GM23338 (cell line): ENCODE measurements at regions not wholly inside any gene's neighbourhood (a gene's known extent, or its start where the extent isn't known, plus 50 kb on each side); places are given as distances from the start of the nearest gene placed in this dataset.

Experiments used
- CREB1 ChIP-seq: fragments of 250-450 bp; sonication (Bioruptor Pico); IDR thresholded peaks from 2 replicates; pipeline ENCODE4 v1.5.0; 2020; ENCODE audit warnings: low read depth, mild to moderate bottlenecking, moderate library complexity
- EZH2 ChIP-seq: fragments of 200-600 bp; sonication (generic); IDR thresholded peaks from one replicate; pipeline ENCODE4 v1.8.0; 2017; ENCODE audit warnings: antibody characterized with exemption, mild to moderate bottlenecking, low read depth; ENCODE audit not compliant: unreplicated experiment
- EZH2phosphoT487 ChIP-seq: fragments of 200-600 bp; sonication (generic); IDR thresholded peaks from one replicate; pipeline ENCODE4 v1.8.1; 2018; ENCODE audit warnings: antibody characterized with exemption; ENCODE audit not compliant: unreplicated experiment
- JUNB ChIP-seq: IDR thresholded peaks from one replicate; pipeline ENCODE4 v1.6.1; 2016; ENCODE audit warnings: antibody characterized with exemption; ENCODE audit not compliant: unreplicated experiment
- POLR2AphosphoS5 ChIP-seq: IDR thresholded peaks from 2 replicates; pipeline ENCODE4 v1.6.1; 2016; ENCODE audit warnings: antibody characterized with exemption, low read depth
- TF ChIP-seq, protein P1 (sequence below), 2 experiments: fragments of 200-600 bp in 1 of 2; sonication (generic) in 1 of 2; conservative IDR thresholded peaks; 2 replicates each; pipeline versions ENCODE4 v1.5.1 to v1.6.1; 2016 to 2017; ENCODE audit warnings: antibody characterized with exemption in 2 of 2, low read depth in 2 of 2, mild to moderate bottlenecking in 2 of 2, moderate library complexity in 1 of 2

DNA sequence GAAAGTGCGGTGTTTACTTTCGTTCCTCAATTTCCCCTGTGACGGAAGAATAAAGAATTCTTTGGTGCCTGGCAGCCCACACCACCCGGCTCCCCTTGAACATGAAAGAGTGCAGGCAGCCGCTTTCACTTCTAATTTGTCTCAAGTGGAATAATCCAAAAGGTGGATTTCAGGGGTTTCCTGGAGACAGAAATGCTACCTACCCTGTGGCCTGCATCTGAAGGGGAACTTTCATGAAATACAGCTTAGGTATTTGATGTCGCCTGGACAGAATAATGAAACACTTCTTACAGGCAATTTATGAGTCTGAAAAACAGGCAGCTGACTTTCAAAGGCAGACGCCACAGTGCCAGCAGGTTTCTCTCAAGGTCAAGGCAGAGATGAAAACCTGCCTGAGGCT, 169.5 kb upstream of the USP24 start:
- TF ChIP-seq, protein P1, sequence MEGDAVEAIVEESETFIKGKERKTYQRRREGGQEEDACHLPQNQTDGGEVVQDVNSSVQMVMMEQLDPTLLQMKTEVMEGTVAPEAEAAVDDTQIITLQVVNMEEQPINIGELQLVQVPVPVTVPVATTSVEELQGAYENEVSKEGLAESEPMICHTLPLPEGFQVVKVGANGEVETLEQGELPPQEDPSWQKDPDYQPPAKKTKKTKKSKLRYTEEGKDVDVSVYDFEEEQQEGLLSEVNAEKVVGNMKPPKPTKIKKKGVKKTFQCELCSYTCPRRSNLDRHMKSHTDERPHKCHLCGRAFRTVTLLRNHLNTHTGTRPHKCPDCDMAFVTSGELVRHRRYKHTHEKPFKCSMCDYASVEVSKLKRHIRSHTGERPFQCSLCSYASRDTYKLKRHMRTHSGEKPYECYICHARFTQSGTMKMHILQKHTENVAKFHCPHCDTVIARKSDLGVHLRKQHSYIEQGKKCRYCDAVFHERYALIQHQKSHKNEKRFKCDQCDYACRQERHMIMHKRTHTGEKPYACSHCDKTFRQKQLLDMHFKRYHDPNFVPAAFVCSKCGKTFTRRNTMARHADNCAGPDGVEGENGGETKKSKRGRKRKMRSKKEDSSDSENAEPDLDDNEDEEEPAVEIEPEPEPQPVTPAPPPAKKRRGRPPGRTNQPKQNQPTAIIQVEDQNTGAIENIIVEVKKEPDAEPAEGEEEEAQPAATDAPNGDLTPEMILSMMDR (conservative IDR thresholded peaks at IDR 0.05; ENCODE audit: low read depth in 2 of 2), result no peak
- TF ChIP-seq EZH2 (no peak), POLR2AphosphoS5 (no peak), JUNB (no peak), EZH2phosphoT487 (no peak), CREB1 (CRISPR knock-in tag) (no peak)
